ENCODE measurements at regions not wholly inside any gene's neighbourhood (a gene's known extent, or its start where the extent isn't known, plus 50 kb on each side); places are given as distances from the start of the nearest gene placed in this dataset.

DNA sequence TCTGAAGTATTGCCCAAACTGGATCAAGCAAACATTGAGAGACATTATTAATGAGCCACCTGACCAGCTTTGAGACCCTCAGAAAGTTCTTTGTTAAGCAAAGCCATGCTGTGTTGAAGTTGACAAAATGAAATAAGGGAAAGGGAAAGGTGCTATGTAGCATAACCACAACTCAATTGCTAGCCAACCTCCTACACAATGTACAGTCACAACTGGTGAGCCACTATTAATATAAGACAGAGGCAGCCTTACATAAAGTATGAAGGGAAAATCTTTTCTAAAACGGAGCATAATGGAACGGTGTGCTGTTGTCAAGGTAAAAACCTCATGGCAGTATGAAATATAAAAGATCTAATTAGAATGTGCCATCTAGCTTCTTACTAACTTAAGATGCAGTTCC is 375.8 kb upstream of the ST8SIA4 start:
- TF ChIP-seq EZH2 (IDR thresholded peaks at IDR 0.05; ENCODE audit: low read depth, low read length, severe bottlenecking) (no peak), SIX5 (IDR thresholded peaks at IDR 0.05; ENCODE audit: low read depth, low read length) (no peak), POLR2AphosphoS5 (IDR thresholded peaks at IDR 0.05; ENCODE audit: low read depth, low read length) (no peak)

All from H1 (cell line).